KMS-11 (cell line): ENCODE measurements at regions not wholly inside any gene's neighbourhood (a gene's known extent, or its start where the extent isn't known, plus 50 kb on each side); places are given as distances from the start of the nearest gene placed in this dataset.
A peak's percentile ranks its signal among the peaks of the same experiment; 100 is the strongest.

ENCODE experiments used
- H2AFZ ChIP-seq: fragments of 200-600 bp; sonication (generic); 2 replicates; pipeline ENCODE4 v1.6.1; 2016; ENCODE audit warnings: antibody characterized with exemption, mixed run types, low read depth
- H3K27ac ChIP-seq: fragments of 200-600 bp; sonication (generic); 2 replicates; pipeline ENCODE4 v1.6.1; 2016; ENCODE audit warnings: mild to moderate bottlenecking, mixed run types
- H3K27me3 ChIP-seq: fragments of 200-600 bp; sonication (generic); 2 replicates; pipeline ENCODE4 v1.6.1; 2017; ENCODE audit warnings: mild to moderate bottlenecking, low read depth, mixed run types, moderate library complexity; ENCODE audit not compliant: insufficient read depth
- H3K36me3 ChIP-seq: fragments of 200-600 bp; sonication (generic); 2 replicates; pipeline ENCODE4 v1.6.1; 2017; ENCODE audit warnings: mild to moderate bottlenecking, mixed run types; ENCODE audit not compliant: insufficient read depth
- H3K4me1 ChIP-seq: fragments of 200-600 bp; sonication (generic); 2 replicates; pipeline ENCODE4 v1.6.1; 2016; ENCODE audit warnings: mild to moderate bottlenecking, low read depth, mixed run types; ENCODE audit not compliant: poor library complexity, severe bottlenecking
- H3K4me2 ChIP-seq: fragments of 200-600 bp; sonication (generic); 2 replicates; pipeline ENCODE4 v1.7.0; 2016; ENCODE audit warnings: mild to moderate bottlenecking, mixed run types
- H3K4me3 ChIP-seq: fragments of 200-600 bp; sonication (generic); IDR thresholded peaks from 2 replicates; pipeline ENCODE4 v1.6.1; 2017; ENCODE audit warnings: low read depth, low read length, mixed read lengths; ENCODE audit not compliant: insufficient read depth
- H3K79me2 ChIP-seq: fragments of 200-600 bp; sonication (generic); 2 replicates; pipeline ENCODE4 v1.6.1; 2016; ENCODE audit warnings: low read depth, mixed run types; ENCODE audit not compliant: insufficient read depth
- H3K9ac ChIP-seq: fragments of 200-600 bp; sonication (generic); 2 replicates; pipeline ENCODE4 v1.6.1; 2016; ENCODE audit warnings: mild to moderate bottlenecking, mixed run types
- H4K20me1 ChIP-seq: fragments of 200-600 bp; sonication (generic); 2 replicates; pipeline ENCODE4 v1.6.1; 2016; ENCODE audit warnings: mild to moderate bottlenecking, mixed run types; ENCODE audit not compliant: insufficient read depth
- CTCF ChIP-seq: fragments of 200-600 bp; sonication (generic); conservative IDR thresholded peaks from 2 replicates; pipeline ENCODE4 v1.6.1; 2017; ENCODE audit warnings: low read depth, mild to moderate bottlenecking, antibody characterized with exemption, low read length, moderate library complexity, mixed read lengths

- no peak for TF ChIP-seq CTCF
- Histone ChIP-seq H3K9ac (no peak overlapping the region), H3K4me1 (peaks cover 56% of the 10 kb centered on the region), H3K27me3 (peaks cover 40% of the 10 kb centered on the region), H2AFZ (no peak overlapping the region), H4K20me1 (peaks cover 5% of the 10 kb centered on the region; the same call in 1 of the 2 replicates), H3K79me2 (no peaks in the 10 kb centered on the region), H3K4me2 (no peak overlapping the region), H3K27ac (no peak overlapping the region), H3K4me3 (no peak overlapping the region), H3K36me3 (no peaks in the 10 kb centered on the region)
Measured at GRCh38 chr10:113987156-113987555, 56.5 kb upstream of the ADRB1 start.

GRCh38 chr10:113987805-113988204 is 55.9 kb upstream of the ADRB1 start:
- no peak overlapping the region for H2AFZ ChIP-seq
- peaks cover 50% of the 10 kb centered on the region for H3K4me1 ChIP-seq
- H3K79me2 ChIP-seq: no peaks in the 10 kb centered on the region
- peaks cover 5% of the 10 kb centered on the region; the same call in 1 of the 2 replicates for H4K20me1 ChIP-seq
- H3K36me3 ChIP-seq: no peaks in the 10 kb centered on the region
- no peak overlapping the region for H3K9ac ChIP-seq
- peaks cover 47% of the 10 kb centered on the region for H3K27me3 ChIP-seq
- no peak for TF ChIP-seq CTCF
- H3K4me3 ChIP-seq: no peak overlapping the region
- no peak overlapping the region for H3K27ac ChIP-seq
- no peak overlapping the region for H3K4me2 ChIP-seq

GRCh38 chr10:113988535-113988934 is 55.1 kb upstream of the ADRB1 start:
- Histone ChIP-seq H3K27me3 (peaks cover 54% of the 10 kb centered on the region), H2AFZ (no peak overlapping the region), H3K4me3 (no peak overlapping the region), H3K4me1 (peaks cover 43% of the 10 kb centered on the region), H3K36me3 (no peaks in the 10 kb centered on the region), H3K27ac (no peak overlapping the region), H3K79me2 (no peaks in the 10 kb centered on the region), H3K4me2 (no peak overlapping the region), H3K9ac (no peak overlapping the region), H4K20me1 (peaks cover 5% of the 10 kb centered on the region; the same call in 1 of the 2 replicates)
- TF ChIP-seq CTCF: no peak

- H3K9ac ChIP-seq: no peak overlapping the region
- H3K4me1 ChIP-seq: peaks cover 29% of the 10 kb centered on the region
- peaks cover 80% of the 10 kb centered on the region for H3K27me3 ChIP-seq
- no peak for TF ChIP-seq CTCF
- no peak overlapping the region for H3K27ac ChIP-seq
- no peak overlapping the region for H3K4me3 ChIP-seq
- H2AFZ ChIP-seq: no peak overlapping the region
- H4K20me1 ChIP-seq: peaks cover 5% of the 10 kb centered on the region; the same call in 1 of the 2 replicates
- no peaks in the 10 kb centered on the region for H3K79me2 ChIP-seq
- no peaks in the 10 kb centered on the region for H3K36me3 ChIP-seq
- peak overlapping the region; percentile 43 for H3K4me2 ChIP-seq
Measured at GRCh38 chr10:113991091-113991860, 52.4 kb upstream of the ADRB1 start.
